Cardiac fibroblast (primary cell): ENCODE measurements at regions not wholly inside any gene's neighbourhood (a gene's known extent, or its start where the extent isn't known, plus 50 kb on each side); places are given as distances from the start of the nearest gene placed in this dataset.

ENCODE experiments used
- DNase-seq, 2 donors: peaks; one replicate each; pipeline versions ENCODE4 v3.0.0 to v3.0.0-alpha.2; 2010; ENCODE audit warnings: low read depth in 2 of 2
- H3K4me3 ChIP-seq, 2 donors: replicated peaks in 1 of 2; 1 replicate in 1 of 2; 2 replicates in 1 of 2; pipeline ENCODE4 v1.5.1; 2011; ENCODE audit warnings: low read depth in 2 of 2, low read length in 2 of 2, mild to moderate bottlenecking in 2 of 2, moderate library complexity in 1 of 2
- CTCF ChIP-seq: IDR thresholded peaks from one replicate; pipeline ENCODE4 v1.5.1; 2011; ENCODE audit warnings: low read depth, mild to moderate bottlenecking, low read length, inconsistent platforms

GRCh38 chr5:172569861-172570558, 71.1 kb upstream of the NEURL1B start:
- TF ChIP-seq CTCF, result no peak
- DNase-seq, result no peak
- no peak overlapping the region for H3K4me3 ChIP-seq

- H3K4me3 ChIP-seq, result no peak overlapping the region
- DNase-seq, result no peak
- TF ChIP-seq CTCF, result no peak
Observed at GRCh38 chr5:172568308-172568910, 72.7 kb upstream of the NEURL1B start.

GRCh38 chr5:172567843-172568242, 73.2 kb upstream of the NEURL1B start:
- no peak overlapping the region for H3K4me3 ChIP-seq
- no peak for DNase-seq
- TF ChIP-seq CTCF, result no peak

- no peak for DNase-seq
- TF ChIP-seq CTCF, result no peak
- no peak overlapping the region for H3K4me3 ChIP-seq
Observed at GRCh38 chr5:172567294-172567693, 73.8 kb upstream of the NEURL1B start.

- TF ChIP-seq CTCF, result no peak
- DNase-seq, result no peak
- H3K4me3 ChIP-seq, result no peak overlapping the region
Observed at GRCh38 chr5:172565931-172566665, 75.0 kb upstream of the NEURL1B start.

- no peak for DNase-seq
- TF ChIP-seq CTCF, result no peak
- no peak overlapping the region for H3K4me3 ChIP-seq
Observed at GRCh38 chr5:172565455-172565854, 75.6 kb upstream of the NEURL1B start.
